BE2C (cell line): ENCODE measurements at regions not wholly inside any gene's neighbourhood (a gene's known extent, or its start where the extent isn't known, plus 50 kb on each side); places are given as distances from the start of the nearest gene placed in this dataset.

ENCODE experiments used
- DNase-seq: peaks from one replicate; pipeline ENCODE4 v3.0.0-alpha.2; 2020
- H3K27me3 ChIP-seq: fragments of 250-450 bp; sonication (Bioruptor Pico); 2 replicates; pipeline ENCODE4 v1.5.1; 2020; ENCODE audit warnings: mild to moderate bottlenecking
- H3K36me3 ChIP-seq: fragments of 250-450 bp; sonication (Bioruptor Pico); 2 replicates; pipeline ENCODE4 v1.5.1; 2020; ENCODE audit warnings: mild to moderate bottlenecking
- H3K4me1 ChIP-seq: fragments of 250-450 bp; sonication (Bioruptor Pico); 2 replicates; pipeline ENCODE4 v1.5.1; 2020
- H3K4me3 ChIP-seq: 2 replicates; pipeline ENCODE4 v1.5.1; 2011; ENCODE audit warnings: low read depth, low read length
- H3K9me3 ChIP-seq: fragments of 250-450 bp; sonication (Bioruptor Pico); 2 replicates; pipeline ENCODE4 v1.5.1; 2020
- TF ChIP-seq, protein P1 (sequence below): IDR thresholded peaks from 2 replicates; pipeline ENCODE4 v1.5.1; 2012; ENCODE audit warnings: mild to moderate bottlenecking, low read depth, low read length

DNA sequence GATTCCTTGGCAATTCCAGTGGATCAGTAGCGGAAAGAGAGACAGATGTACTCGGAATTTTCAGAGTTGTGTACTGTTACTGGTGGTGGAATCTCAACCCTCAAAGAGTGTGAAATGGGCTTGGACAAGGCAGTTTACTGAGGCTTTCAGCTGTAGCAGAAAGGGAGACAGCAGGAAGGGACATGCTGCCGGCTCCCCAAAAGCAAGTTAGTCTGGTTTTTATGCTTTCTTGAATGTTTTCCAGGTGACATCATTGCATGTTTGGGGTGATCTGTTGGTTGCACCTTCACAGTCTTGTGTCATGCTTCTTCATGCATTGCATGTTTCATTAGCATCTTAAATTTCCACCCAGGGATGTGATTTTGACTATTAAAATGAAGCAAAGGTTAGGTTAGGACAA, 1282.2 kb downstream of the ADGRL3 start:
- no peaks in the 10 kb centered on the region for H3K4me1 ChIP-seq
- H3K4me3 ChIP-seq: no peak overlapping the region
- no peaks in the 10 kb centered on the region for H3K27me3 ChIP-seq
- DNase-seq: no peak
- TF ChIP-seq, protein P1, sequence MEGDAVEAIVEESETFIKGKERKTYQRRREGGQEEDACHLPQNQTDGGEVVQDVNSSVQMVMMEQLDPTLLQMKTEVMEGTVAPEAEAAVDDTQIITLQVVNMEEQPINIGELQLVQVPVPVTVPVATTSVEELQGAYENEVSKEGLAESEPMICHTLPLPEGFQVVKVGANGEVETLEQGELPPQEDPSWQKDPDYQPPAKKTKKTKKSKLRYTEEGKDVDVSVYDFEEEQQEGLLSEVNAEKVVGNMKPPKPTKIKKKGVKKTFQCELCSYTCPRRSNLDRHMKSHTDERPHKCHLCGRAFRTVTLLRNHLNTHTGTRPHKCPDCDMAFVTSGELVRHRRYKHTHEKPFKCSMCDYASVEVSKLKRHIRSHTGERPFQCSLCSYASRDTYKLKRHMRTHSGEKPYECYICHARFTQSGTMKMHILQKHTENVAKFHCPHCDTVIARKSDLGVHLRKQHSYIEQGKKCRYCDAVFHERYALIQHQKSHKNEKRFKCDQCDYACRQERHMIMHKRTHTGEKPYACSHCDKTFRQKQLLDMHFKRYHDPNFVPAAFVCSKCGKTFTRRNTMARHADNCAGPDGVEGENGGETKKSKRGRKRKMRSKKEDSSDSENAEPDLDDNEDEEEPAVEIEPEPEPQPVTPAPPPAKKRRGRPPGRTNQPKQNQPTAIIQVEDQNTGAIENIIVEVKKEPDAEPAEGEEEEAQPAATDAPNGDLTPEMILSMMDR: no peak
- no peaks in the 10 kb centered on the region for H3K36me3 ChIP-seq
- no peaks in the 10 kb centered on the region for H3K9me3 ChIP-seq

DNA sequence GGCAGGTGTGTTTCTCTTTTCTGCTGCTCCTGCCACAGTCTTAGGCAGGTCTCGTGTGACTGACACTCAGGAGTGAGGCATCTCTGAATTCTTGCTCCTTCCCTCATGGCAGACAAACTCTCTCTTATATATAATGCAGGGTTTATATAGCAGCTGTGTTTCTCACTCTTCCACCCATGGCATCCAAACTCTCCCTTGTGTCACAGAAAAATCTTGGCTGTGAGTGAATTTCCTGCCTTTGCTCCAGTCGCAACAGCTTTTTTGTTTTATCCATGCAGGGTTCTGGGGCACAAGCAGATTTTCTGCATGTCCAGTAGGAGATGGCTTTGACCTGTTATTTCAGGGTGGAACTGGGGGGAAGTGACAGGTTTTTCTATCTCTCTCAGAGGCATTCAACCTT, 1275.5 kb downstream of the ADGRL3 start:
- TF ChIP-seq, protein P1: no peak
- no peaks in the 10 kb centered on the region for H3K27me3 ChIP-seq
- no peaks in the 10 kb centered on the region for H3K4me1 ChIP-seq
- DNase-seq: no peak
- no peak overlapping the region for H3K4me3 ChIP-seq
- H3K9me3 ChIP-seq: no peaks in the 10 kb centered on the region
- H3K36me3 ChIP-seq: no peaks in the 10 kb centered on the region

DNA sequence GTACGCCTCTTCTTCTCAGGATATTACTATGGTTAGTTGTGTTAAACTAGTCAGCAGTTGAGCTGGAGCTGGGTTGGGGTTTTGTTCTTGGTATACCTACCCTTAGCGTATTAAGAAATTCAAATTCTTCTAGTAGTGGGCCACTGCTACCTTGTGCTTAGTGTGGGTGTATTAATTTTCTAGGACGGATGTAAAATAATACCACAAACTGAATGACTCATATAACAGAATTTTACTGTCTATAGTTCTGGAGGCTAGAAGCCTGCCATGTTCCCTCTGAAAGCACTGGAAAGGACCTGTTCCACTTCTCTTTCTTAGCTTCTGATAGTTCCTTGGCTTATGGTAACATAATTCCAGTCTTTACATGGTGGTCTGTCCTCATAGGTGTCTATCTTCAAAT, 1274.7 kb downstream of the ADGRL3 start:
- Histone ChIP-seq H3K36me3 (no peaks in the 10 kb centered on the region), H3K27me3 (no peaks in the 10 kb centered on the region), H3K4me3 (no peak overlapping the region), H3K9me3 (no peaks in the 10 kb centered on the region), H3K4me1 (no peaks in the 10 kb centered on the region)
- no peak for DNase-seq
- TF ChIP-seq, protein P1: no peak

DNA sequence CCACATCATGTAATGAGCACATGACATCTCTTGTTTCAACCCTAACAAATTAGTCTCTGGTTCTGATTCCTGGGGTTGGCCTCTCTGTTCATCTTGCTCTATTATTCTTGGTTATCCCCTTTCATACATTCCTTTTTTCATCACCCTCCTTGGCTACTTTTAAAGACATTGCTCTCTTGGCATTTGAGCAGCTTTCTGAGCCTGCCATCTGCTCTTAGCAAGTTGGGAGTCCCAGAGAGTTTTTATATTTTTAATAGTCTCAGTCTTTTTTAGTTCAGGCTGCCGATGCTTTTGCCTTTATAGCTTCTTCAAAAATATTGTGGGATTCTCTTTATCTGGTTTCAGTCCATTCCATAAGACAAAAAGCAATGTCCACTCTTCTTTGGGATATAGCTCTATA, 1270.9 kb downstream of the ADGRL3 start:
- no peaks in the 10 kb centered on the region for H3K4me1 ChIP-seq
- no peaks in the 10 kb centered on the region for H3K27me3 ChIP-seq
- no peak overlapping the region for H3K4me3 ChIP-seq
- TF ChIP-seq, protein P1: no peak
- no peaks in the 10 kb centered on the region for H3K9me3 ChIP-seq
- no peak for DNase-seq
- no peaks in the 10 kb centered on the region for H3K36me3 ChIP-seq

DNA sequence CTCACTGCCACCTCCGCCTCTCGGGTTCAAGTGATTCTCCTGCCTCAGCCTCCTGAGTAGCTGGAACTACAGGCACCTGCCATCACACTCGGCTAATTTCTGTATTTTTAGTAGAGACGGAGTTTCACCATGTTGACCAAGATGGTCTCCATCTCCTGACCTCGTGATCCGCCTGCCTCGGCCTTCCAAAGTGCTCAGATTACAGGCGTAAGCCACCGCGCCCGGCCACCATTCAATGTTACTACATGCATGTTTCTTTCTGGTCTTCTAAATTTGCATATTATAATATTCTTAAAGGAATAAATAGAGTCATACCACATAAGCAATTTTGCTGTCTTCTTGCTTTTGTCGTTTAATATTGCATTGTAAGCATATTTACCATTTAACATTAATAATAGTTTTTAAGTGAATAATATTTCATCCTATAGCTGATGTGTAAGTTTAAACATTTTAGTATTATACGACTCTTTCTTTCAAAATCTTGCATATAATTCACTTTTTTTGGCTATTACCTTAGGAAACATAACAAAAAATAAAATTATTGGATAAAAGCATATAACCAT, 1270.4 kb downstream of the ADGRL3 start:
- no peak for DNase-seq
- Histone ChIP-seq H3K27me3 (no peaks in the 10 kb centered on the region), H3K36me3 (no peaks in the 10 kb centered on the region), H3K4me1 (no peaks in the 10 kb centered on the region), H3K4me3 (no peak overlapping the region), H3K9me3 (no peaks in the 10 kb centered on the region)
- TF ChIP-seq, protein P1: no peak

DNA sequence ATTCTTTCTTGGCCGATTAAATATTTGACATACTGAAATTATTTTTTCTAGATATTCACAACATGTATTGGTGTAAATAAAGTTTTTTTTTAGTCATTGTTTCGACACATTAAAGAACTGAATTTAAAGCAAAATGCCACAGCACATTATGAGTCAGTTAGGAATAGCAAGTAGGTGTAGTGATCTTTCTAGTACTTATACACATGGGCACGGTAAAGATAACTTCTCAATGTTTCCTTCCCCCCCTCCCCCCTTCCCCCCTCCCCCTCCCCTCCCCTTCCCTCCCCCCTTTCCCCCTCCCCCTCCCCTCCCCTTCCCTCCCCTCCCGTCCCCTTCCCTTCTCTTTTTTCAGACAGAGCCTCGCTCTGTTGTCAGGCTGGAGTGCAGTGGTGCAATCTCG, 1269.9 kb downstream of the ADGRL3 start:
- Histone ChIP-seq H3K4me1 (no peaks in the 10 kb centered on the region), H3K27me3 (no peaks in the 10 kb centered on the region), H3K36me3 (no peaks in the 10 kb centered on the region), H3K4me3 (no peak overlapping the region), H3K9me3 (no peaks in the 10 kb centered on the region)
- TF ChIP-seq, protein P1: no peak
- no peak for DNase-seq
